Lung microvascular endothelial cell (primary cell): ENCODE measurements at regions not wholly inside any gene's neighbourhood (a gene's known extent, or its start where the extent isn't known, plus 50 kb on each side); places are given as distances from the start of the nearest gene placed in this dataset.

ENCODE experiments used
- DNase-seq, 2 donors: peaks; one replicate each; pipeline versions ENCODE4 v3.0.0 to v3.0.0-alpha.2; 2010; ENCODE audit warnings: low read depth in 2 of 2

DNA sequence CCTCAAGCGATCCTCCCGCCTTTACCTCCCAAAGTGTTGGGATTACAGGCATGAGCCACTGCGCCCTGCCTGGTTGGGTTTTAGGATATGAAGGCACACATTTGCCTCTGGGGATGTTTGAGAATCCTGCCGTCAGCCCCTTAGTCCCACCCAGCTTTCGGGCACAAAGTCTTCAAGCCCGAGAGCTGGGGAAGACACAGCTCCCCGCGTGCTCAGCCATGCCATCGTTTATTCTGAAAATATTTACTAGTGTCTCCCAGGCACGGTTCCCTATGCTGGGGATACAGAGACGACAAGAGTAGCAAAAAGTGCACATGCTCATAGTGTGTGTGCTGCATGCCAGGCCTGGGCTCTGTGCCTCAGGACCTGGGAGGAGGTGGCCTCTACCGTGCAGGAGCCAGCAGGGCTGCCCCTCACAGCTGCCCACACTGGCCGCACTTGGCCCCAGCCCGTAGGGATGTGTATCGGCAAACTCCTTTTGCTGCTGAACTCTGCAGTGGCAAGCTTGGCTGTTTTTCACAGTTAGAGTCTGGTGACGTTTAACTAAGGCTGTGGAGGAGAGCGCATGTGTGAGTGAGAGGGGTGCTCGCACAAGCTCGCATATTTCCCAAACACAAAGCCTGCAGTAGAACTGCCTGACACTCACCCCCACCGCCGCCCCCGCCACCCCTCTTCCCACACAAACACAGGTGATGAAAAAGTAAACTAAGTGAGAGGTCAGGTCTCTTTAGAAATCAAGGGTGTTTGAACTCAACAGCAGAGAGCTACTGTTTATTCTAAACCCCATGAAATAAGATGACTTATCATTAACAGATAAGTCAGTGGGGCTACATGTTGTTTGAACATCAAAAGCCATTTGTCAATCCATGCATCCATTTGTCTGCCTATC, 266.4 kb downstream of the MRTFB start:
- DNase-seq = no peak

DNA sequence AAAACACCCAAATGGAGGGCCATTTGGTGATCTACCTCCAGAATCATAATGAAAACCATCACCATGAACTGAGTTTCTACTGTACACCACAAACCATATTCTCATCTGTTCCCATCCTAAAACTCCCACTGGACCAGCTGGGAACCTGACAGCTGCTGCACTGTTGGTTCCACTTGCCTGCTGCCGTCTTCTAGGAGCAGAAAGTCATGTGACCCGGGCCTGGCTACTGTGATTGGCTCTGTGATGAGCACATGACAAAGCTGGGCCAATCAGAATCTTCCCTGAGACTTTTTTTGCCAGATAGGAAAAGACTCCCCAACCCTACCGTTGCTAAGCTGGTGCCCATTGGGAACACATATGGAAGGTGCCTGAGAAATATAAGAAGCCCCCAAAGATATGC, 264.2 kb downstream of the MRTFB start:
- DNase-seq = no peak

DNA sequence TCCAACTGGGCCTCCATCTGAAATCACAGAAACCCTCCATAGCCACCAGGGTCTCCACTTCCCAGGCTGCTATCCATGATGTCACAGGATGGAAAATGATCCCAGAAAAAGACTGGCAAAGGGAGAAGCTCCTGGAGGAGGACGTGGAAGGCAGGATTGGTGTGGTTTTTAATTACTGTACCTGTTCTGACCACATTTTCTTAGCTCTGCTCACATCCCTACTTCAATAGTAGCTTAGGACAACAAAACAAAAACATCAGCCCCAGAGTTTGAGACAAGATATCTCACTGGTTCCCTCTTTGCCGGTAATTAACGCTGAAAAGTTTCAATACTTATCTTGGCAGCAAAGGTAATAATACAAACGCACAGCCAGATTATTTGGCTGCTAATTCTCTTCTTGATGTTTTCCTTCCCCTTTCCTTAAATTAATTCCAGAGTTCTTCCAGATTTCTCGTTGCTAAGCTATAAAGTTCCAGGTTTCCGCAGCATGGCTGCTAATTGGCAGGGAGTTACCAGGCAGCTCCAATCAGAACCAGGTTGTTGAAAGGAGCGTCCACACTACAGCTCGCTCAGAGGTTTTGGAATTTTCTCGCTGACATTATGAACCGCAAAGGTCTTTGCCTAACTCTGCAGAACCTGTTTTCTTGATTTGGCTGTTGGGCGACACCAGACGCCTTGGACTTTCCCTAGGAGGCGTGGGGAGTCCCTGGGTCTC, 263.4 kb downstream of the MRTFB start:
- DNase-seq = no peak

DNA sequence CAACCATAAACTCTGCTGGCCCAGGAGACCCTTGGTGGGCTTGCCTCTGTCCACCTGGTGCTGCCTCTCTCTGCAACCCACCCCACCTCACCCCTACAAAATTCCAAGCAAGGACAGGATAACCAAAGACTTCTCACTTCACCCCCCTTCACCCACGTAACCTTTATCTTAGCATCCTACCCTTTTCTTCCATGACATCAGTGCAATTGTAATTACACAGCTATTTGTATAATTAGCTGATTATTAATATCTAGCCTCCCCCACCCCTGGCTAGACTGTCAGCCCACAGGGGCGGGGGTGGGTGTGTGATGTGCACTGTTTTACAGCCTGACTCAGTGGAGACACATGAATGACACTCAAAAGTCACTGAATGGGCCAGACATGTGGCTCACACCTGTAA, 262.2 kb downstream of the MRTFB start:
- DNase-seq = no peak

DNA sequence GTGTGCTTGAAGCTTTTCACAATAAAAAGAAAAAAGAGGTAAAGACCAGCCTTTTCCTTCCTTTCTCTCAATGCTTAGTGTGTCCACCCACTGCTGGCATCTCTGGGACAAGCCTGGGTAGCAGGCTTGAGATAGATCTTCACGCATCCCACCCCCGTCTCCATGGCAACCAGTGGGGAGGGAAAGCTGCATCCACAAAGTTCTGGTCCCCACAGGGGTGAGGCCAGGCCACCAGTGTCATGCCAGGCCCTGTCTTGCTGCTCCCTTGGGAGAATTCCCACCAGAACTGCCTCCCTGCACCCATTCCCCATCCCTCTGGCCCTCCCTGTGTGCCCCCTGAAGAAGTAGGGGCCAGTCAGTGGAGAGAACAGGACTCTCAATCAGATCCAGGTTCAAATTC, 259.9 kb downstream of the MRTFB start:
- no peak for DNase-seq

DNA sequence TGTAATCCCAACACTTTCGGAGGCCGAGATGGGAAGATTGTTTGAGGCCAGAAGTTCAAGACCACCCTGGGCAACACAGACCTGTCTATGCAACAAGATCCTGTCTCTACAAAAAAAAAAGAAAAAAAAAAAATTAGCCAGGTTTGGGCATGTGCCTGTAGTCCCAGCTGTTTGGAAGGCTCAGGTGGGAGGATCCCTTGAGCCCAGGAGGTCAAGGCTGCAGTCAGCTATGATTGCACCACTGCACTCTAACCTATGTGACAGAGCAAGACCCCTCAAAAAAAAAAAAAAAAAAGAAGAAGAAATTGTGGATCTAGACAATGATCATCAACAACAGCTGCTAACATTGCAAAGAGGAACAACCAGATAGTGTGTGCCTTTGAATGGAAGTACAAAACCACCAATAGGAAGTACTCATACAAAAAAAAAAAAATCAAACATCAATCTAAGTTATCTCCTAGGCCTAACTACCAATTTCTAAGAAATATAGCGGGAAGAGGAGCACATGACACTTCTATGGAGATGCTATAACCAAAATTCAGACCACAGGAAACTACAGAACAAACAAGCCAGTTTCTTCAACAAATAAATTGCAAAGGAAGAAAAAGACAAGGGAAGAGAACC, 258.7 kb downstream of the MRTFB start:
- no peak for DNase-seq

DNA sequence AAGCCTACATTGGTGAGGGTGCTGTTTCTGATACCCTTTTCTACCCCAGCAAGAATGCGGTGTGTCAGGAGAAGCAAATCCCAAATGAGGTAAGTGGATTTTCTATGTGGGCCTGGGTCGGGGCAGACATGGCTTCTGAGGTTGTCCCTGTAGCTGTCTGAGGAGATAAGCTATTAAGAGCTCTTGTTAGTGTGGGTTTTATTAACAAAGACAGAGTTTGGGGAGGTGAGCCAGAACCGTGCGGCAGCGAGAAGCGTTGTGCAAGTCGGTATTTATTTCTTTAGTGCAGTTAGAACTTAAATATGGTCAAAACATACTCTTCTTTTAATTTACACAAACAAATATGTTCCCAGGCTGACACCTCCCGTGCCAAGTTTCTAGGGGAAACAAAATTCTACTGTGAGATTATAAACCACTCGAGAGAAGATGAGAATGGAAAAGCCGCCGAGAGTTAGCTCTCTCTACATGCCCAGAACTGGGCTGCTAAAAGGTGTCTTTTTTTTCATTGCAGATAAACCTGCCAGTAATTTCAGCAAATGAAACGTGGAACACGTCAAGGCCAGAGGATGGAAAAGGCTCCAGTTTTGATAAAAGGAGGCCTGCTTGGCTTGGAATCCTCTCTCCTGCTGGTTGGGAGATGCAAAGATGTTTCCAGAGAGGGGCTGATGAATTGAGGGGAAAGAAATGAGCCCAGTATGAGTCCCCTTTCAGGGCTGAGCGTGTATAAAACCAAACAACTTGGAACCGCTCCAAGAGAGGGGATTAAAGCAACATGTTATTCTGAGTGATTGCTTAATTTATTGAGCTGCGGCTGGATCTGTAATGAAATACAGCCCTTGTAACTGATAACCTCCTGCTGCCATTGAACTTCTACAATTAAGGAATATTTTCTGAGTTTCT, 254.6 kb downstream of the MRTFB start:
- DNase-seq = no peak

DNA sequence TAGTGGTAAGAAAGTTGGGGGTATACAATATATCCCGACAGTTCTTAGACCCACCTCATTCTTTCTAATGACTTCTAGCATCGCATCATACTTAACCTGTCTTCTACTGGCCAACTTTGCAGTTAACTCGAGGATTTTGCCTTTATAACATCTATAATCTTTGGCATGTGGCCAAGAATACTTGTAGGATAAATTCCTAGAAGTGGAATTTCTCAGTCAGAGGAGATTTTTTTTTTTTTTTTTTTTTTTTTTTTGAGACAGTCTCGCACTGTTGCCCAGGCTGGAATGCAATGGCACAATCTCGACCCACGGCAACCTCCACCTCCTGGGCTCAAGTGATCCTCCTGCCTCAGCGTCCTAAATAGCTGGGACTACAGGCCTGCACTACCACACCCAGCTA, 253.5 kb downstream of the MRTFB start:
- no peak for DNase-seq

DNA sequence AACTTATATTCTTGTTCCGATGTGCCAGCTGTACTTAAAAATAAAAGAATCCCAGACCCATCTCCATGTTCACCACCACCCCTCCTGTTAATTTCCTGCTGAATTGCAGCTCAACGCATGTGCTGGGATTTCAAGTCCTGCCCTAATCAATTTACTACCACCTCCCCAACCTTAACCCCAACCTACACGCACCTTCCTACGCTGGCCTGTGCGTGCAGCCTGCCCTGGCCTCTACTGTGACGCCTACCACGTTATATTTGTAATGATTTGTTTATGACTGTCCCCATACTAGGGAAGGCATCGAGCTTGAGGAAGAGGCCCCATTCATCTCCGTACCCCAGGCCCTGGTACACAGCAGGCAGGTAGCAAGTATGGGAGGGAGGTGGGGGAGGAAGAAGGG, 251.1 kb downstream of the MRTFB start:
- DNase-seq = no peak

DNA sequence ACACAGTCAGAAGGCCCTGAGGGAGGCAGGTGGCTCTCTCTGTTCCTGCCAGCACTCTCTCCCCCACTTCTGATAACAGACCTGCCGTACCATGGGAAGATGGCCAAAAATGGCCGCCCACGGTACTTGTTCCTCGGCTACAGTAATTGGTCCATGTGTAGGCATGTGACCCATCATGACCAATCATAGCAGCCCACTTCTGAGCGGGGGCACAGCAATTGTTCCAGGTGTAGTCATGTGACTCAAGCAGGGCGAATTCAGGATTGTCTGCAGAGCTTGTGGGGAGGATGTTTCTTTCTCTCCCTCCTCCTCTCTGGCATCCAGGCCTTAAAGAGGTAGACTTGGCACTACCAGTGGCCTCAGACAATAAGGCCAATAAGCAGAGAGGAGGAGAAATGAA, 250.4 kb downstream of the MRTFB start:
- DNase-seq = no peak

DNA sequence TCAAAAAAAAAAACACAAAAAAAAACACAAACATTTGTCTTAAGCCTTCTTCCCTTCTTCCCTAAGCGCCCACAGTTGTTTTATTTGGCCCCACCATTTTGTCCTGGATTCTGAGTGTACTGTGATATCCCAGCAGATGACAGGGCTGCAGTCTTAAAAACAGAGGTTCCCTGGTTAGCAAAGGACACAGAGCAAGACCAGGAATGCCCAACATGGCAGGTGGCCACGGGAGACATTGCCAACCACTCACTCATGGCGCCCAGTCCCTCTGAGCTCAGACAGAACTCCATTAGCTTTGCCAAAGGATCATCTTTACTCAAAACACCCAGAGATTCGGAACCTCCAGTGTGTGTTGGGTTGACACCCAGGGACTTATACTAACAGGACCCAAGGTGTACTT, 249.3 kb downstream of the MRTFB start:
- no peak for DNase-seq
